Sigmoid colon (tissue), 6 donors: ENCODE measurements at regions not wholly inside any gene's neighbourhood (a gene's known extent, or its start where the extent isn't known, plus 50 kb on each side); places are given as distances from the start of the nearest gene placed in this dataset.

Experiments
- DNase-seq: peaks from one replicate; pipeline ENCODE4 v3.0.0-alpha.2; 2019
- H3K27ac ChIP-seq, 4 donors: fragments of 200-600 bp; sonication (generic); one replicate each; pipeline ENCODE4 v1.5.1; 2016 to 2019; ENCODE audit warnings: mild to moderate bottlenecking in 1 of 4
- H3K27me3 ChIP-seq, 3 donors: fragments of 200-600 bp; sonication (generic); one replicate each; pipeline ENCODE4 v1.5.1; 2019; ENCODE audit warnings: mild to moderate bottlenecking in 1 of 3
- H3K36me3 ChIP-seq, 4 donors: fragments of 200-600 bp; sonication (generic); one replicate each; pipeline ENCODE4 v1.5.1; 2016 to 2019
- H3K4me1 ChIP-seq, 4 donors: fragments of 200-600 bp; sonication (generic); one replicate each; pipeline ENCODE4 v1.5.1; 2017 to 2019
- H3K4me3 ChIP-seq, 4 donors: fragments of 200-600 bp; sonication (generic); one replicate each; pipeline ENCODE4 v1.5.1; 2017 to 2019; ENCODE audit warnings: mild to moderate bottlenecking in 2 of 4, moderate library complexity in 1 of 4
- H3K9me3 ChIP-seq, 4 donors: fragments of 200-600 bp in 3 of 4; sonication (generic) in 3 of 4; one replicate each; pipeline versions ENCODE4 v1.5.1 to v1.6.1; 2013 to 2019
- EP300 ChIP-seq, 4 donors: sonication (generic); formaldehyde crosslinking; IDR thresholded peaks; one replicate each; pipeline ENCODE4 v1.6.1; 2017; ENCODE audit warnings: antibody characterized with exemption in 4 of 4
- POLR2A ChIP-seq, 2 donors: fragments of 450-650 bp; IDR thresholded peaks; one replicate each; pipeline ENCODE4 v1.6.1; 2016; ENCODE audit warnings: antibody characterized with exemption in 2 of 2, mild to moderate bottlenecking in 2 of 2, moderate library complexity in 2 of 2
- POLR2AphosphoS5 ChIP-seq, 4 donors: sonication (generic); formaldehyde crosslinking; IDR thresholded peaks; one replicate each; pipeline ENCODE4 v1.6.1; 2017; ENCODE audit warnings: antibody characterized with exemption in 4 of 4
- whole genome bisulfite sequencing, 2 donors: extraction: QIAGEN DNeasy Blood & Tissue Kit; methylation state at CpG; one replicate each; pipeline ENCODE4 v1.1.7; 2013; 5-methylcytosine and 5-hydroxymethylcytosine counted together
- intact Hi-C: fragments of 100-400 bp; cut with DNase I; formaldehyde crosslinking; loops from one replicate; pipeline ENCODE4 v1.15.1; 2023
- TF ChIP-seq, protein P1 (sequence below), 4 experiments: fragments of 450-650 bp in 3 of 4; fragments of 200-600 bp in 1 of 4; IDR thresholded peaks; one replicate each; pipeline ENCODE4 v1.5.1; 2016 to 2019; ENCODE audit warnings: antibody characterized with exemption in 4 of 4, mild to moderate bottlenecking in 3 of 4, moderate library complexity in 2 of 4
- donor health status: healthy with polysubstance abuse.
- donor health status: healthy.

DNA sequence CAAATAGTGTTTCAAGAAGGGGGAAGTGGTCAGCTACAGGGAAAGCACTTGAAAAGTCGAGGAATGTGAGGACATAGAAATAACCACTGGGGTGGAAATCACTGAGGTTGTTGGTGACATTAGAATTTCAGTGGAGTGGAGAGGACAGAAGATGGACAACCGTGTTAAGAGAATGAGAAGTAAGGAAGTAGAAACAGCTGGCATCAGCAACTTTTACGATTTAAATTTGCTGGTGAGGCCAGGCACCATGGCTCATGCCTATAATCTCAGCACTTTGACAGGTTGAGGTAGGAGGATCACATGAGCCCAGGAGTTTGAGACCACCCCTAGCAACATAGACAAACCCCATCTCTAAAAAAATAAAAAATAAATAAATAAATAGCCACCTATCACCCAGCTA is 83.2 kb upstream of the PSMD7 start:
- no peak overlapping the region for H3K27ac ChIP-seq
- 56 to 63% methylated on average over 3 of the region's 3 CpGs for WGBS, 2 donors
- no peaks in the 10 kb centered on the region for H3K4me1 ChIP-seq
- TF ChIP-seq EP300 (IDR thresholded peaks at IDR 0.05): no peak
- no peak for TF ChIP-seq POLR2AphosphoS5 (IDR thresholded peaks at IDR 0.05)
- TF ChIP-seq, protein P1, sequence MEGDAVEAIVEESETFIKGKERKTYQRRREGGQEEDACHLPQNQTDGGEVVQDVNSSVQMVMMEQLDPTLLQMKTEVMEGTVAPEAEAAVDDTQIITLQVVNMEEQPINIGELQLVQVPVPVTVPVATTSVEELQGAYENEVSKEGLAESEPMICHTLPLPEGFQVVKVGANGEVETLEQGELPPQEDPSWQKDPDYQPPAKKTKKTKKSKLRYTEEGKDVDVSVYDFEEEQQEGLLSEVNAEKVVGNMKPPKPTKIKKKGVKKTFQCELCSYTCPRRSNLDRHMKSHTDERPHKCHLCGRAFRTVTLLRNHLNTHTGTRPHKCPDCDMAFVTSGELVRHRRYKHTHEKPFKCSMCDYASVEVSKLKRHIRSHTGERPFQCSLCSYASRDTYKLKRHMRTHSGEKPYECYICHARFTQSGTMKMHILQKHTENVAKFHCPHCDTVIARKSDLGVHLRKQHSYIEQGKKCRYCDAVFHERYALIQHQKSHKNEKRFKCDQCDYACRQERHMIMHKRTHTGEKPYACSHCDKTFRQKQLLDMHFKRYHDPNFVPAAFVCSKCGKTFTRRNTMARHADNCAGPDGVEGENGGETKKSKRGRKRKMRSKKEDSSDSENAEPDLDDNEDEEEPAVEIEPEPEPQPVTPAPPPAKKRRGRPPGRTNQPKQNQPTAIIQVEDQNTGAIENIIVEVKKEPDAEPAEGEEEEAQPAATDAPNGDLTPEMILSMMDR (IDR thresholded peaks at IDR 0.05): no peak
- no peak for TF ChIP-seq POLR2A (IDR thresholded peaks at IDR 0.05)
- intact Hi-C loops: no loop called here
- H3K27me3 ChIP-seq: no peaks in the 10 kb centered on the region
- DNase-seq: no peak
- H3K9me3 ChIP-seq: no peaks in the 10 kb centered on the region
- H3K36me3 ChIP-seq: no peaks in the 10 kb centered on the region
- no peak overlapping the region for H3K4me3 ChIP-seq

DNA sequence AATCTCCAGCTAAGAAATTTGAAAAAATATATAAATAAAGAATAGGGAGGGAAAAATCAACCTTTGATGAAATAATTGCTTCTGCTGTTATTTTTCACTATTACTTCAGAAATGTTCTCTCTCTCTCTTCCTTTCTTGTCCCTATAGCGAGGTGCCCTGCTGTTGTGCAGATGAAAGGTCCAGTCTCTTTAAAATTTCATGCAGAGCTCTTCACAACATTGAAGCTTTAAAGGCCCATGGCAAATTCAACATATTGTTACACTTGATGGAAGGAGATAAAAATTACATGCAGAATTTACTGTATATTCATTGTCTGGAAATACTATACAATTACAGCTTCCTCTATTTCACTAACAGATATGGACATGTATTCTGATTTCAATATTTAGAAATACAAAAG is 86.4 kb upstream of the PSMD7 start:
- H3K4me1 ChIP-seq: peaks cover 0 to 9% (median 0%) of the 10 kb centered on the region in 4 donors
- H3K27ac ChIP-seq: no peak overlapping the region
- no peaks in the 10 kb centered on the region for H3K36me3 ChIP-seq
- no peaks in the 10 kb centered on the region for H3K27me3 ChIP-seq
- intact Hi-C loops: no loop called here
- no peaks in the 10 kb centered on the region for H3K9me3 ChIP-seq
- H3K4me3 ChIP-seq: no peak overlapping the region
- TF ChIP-seq POLR2AphosphoS5 (IDR thresholded peaks at IDR 0.05): no peak
- DNase-seq: no peak
- WGBS, 2 donors: 94 to 100% methylated on average over 1 of the region's 1 CpG

- no peak overlapping the region for H3K27ac ChIP-seq
- WGBS, 2 donors: 78 to 80% methylated on average over 5 of the region's 5 CpGs
Measured at GRCh38 chr16:74202009-74202408, 94.6 kb upstream of the PSMD7 start.

GRCh38 chr16:74201576-74201975 is 95.0 kb upstream of the PSMD7 start:
- Histone ChIP-seq H3K27ac (no peak overlapping the region), H3K4me3 (no peak overlapping the region), H3K4me1 (peaks cover 0 to 12% (median 0%) of the 10 kb centered on the region in 4 donors), H3K36me3 (no peaks in the 10 kb centered on the region), H3K9me3 (no peaks in the 10 kb centered on the region), H3K27me3 (no peaks in the 10 kb centered on the region)
- TF ChIP-seq POLR2A (IDR thresholded peaks at IDR 0.05) (no peak), EP300 (IDR thresholded peaks at IDR 0.05) (no peak), POLR2AphosphoS5 (IDR thresholded peaks at IDR 0.05) (no peak)
- TF ChIP-seq, protein P1 (IDR thresholded peaks at IDR 0.05): no peak
- 86 to 90% methylated on average over 2 of the region's 2 CpGs for WGBS, 2 donors
- DNase-seq: no peak
- intact Hi-C loops: no loop called here

More at GRCh38 chr16:74202009-74202408, 94.6 kb upstream of the PSMD7 start:
- H3K36me3 ChIP-seq: no peaks in the 10 kb centered on the region
- peaks cover 0 to 12% (median 0%) of the 10 kb centered on the region in 4 donors for H3K4me1 ChIP-seq
- H3K9me3 ChIP-seq: no peaks in the 10 kb centered on the region
- H3K27me3 ChIP-seq: no peaks in the 10 kb centered on the region
- H3K4me3 ChIP-seq: no peak overlapping the region
- intact Hi-C loops: no loop called here
- DNase-seq: no peak
- TF ChIP-seq EP300 (IDR thresholded peaks at IDR 0.05) (no peak), POLR2A (IDR thresholded peaks at IDR 0.05) (no peak), POLR2AphosphoS5 (IDR thresholded peaks at IDR 0.05) (no peak)
- TF ChIP-seq, protein P1 (IDR thresholded peaks at IDR 0.05): no peak

GRCh38 chr16:74200921-74201320 is 95.7 kb upstream of the PSMD7 start:
- no peak for DNase-seq
- TF ChIP-seq POLR2AphosphoS5 (IDR thresholded peaks at IDR 0.05): no peak
- no peak for TF ChIP-seq EP300 (IDR thresholded peaks at IDR 0.05)
- no peak for TF ChIP-seq POLR2A (IDR thresholded peaks at IDR 0.05)
- TF ChIP-seq, protein P1 (IDR thresholded peaks at IDR 0.05): no peak
- H3K4me1 ChIP-seq: peaks cover 0 to 10% (median 0%) of the 10 kb centered on the region in 4 donors
- no peak overlapping the region for H3K4me3 ChIP-seq
- H3K27me3 ChIP-seq: no peaks in the 10 kb centered on the region
- no peak overlapping the region for H3K27ac ChIP-seq
- intact Hi-C loops: no loop called here
- H3K36me3 ChIP-seq: no peaks in the 10 kb centered on the region
- whole genome bisulfite sequencing, 2 donors: 75 to 86% methylated on average over 5 of the region's 5 CpGs
- H3K9me3 ChIP-seq: no peaks in the 10 kb centered on the region
